Stimulated activated naive CD8-positive, alpha-beta T cell treated with anti-CD3 and anti-CD28 coated beads, Interleukin-15, Interleukin-2, amounts not matched to agents 100 U/mL and 50 U/mL, for 24 hours (primary cell): ENCODE measurements at regions not wholly inside any gene's neighbourhood (a gene's known extent, or its start where the extent isn't known, plus 50 kb on each side); places are given as distances from the start of the nearest gene placed in this dataset.
"Not testable (repeated sequence)": the region's sequence is repeated elsewhere in the genome, so short reads cannot be mapped to it uniquely, and the experiment has no call there.

ENCODE experiments used
- ATAC-seq: fragments of 150-1000 bp; cut with Tn5 transposase; one replicate; pipeline ENCODE4 v1.10.0; 2021
- DNase-seq: peaks from one replicate; pipeline ENCODE4 v3.0.0; 2021

GRCh38 chr12:85574291-85574690, 261.9 kb downstream of the RASSF9 start:
- ATAC-seq (no peak), DNase-seq (no peak)

- DNase-seq (peak; percentile 9), ATAC-seq (peak; percentile 85)
Measured at GRCh38 chr12:85575120-85576096, 260.8 kb downstream of the RASSF9 start.

GRCh38 chr12:85580562-85581168, 255.5 kb downstream of the RASSF9 start:
- DNase-seq (no peak), ATAC-seq (no peak)

GRCh38 chr12:85587158-85587557, 249.1 kb downstream of the RASSF9 start:
- ATAC-seq = no peak
- DNase-seq = no peak

- DNase-seq (no peak), ATAC-seq (no peak)
Measured at GRCh38 chr12:85588221-85588620, 248.0 kb downstream of the RASSF9 start.

- ATAC-seq = no peak
Measured at GRCh38 chr12:85600841-85601240, 235.4 kb downstream of the RASSF9 start.

GRCh38 chr12:85603556-85603955, 232.7 kb downstream of the RASSF9 start:
- ATAC-seq (no peak), DNase-seq (no peak)

More at GRCh38 chr12:85600841-85601240, 235.4 kb downstream of the RASSF9 start:
- no peak for DNase-seq

GRCh38 chr12:85606455-85606854, 229.8 kb downstream of the RASSF9 start:
- ATAC-seq = no peak
- no peak for DNase-seq

- ATAC-seq = no peak
- DNase-seq = no peak
Measured at GRCh38 chr12:85609778-85610177, 226.4 kb downstream of the RASSF9 start.

- no peak for DNase-seq
- ATAC-seq = no peak
Measured at GRCh38 chr12:85610194-85610593, 226.0 kb downstream of the RASSF9 start.

- no peak for DNase-seq
- ATAC-seq = no peak
Measured at GRCh38 chr12:85616201-85616600, 220.0 kb downstream of the RASSF9 start.

GRCh38 chr12:85617307-85618091, 218.7 kb downstream of the RASSF9 start:
- DNase-seq = no peak
- no peak for ATAC-seq

GRCh38 chr12:85621041-85621440, 215.2 kb downstream of the RASSF9 start:
- no peak for ATAC-seq
- DNase-seq = no peak

- DNase-seq = no peak
- no peak for ATAC-seq
Measured at GRCh38 chr12:85623763-85624162, 212.4 kb downstream of the RASSF9 start.

- DNase-seq = no peak
- no peak for ATAC-seq
Measured at GRCh38 chr12:85625467-85625866, 210.7 kb downstream of the RASSF9 start.

GRCh38 chr12:85626001-85626783, 210.0 kb downstream of the RASSF9 start:
- ATAC-seq = no peak
- no peak for DNase-seq

GRCh38 chr12:85626784-85627171, 209.4 kb downstream of the RASSF9 start:
- DNase-seq = no peak
- ATAC-seq = no peak

GRCh38 chr12:85627584-85627983, 208.6 kb downstream of the RASSF9 start:
- DNase-seq (no peak), ATAC-seq (no peak)

GRCh38 chr12:85628562-85628961, 207.6 kb downstream of the RASSF9 start:
- DNase-seq, ATAC-seq: not testable (repeated sequence)

GRCh38 chr12:85630851-85631250, 205.4 kb downstream of the RASSF9 start:
- DNase-seq = no peak
- no peak for ATAC-seq

GRCh38 chr12:85632390-85632789, 203.8 kb downstream of the RASSF9 start:
- ATAC-seq (no peak), DNase-seq (no peak)

GRCh38 chr12:85633491-85633890, 202.7 kb downstream of the RASSF9 start:
- DNase-seq (no peak), ATAC-seq (no peak)
